OCI-LY3 (cell line): ENCODE measurements at regions not wholly inside any gene's neighbourhood (a gene's known extent, or its start where the extent isn't known, plus 50 kb on each side); places are given as distances from the start of the nearest gene placed in this dataset.

Experiments used
- CTCF ChIP-seq: fragments of 200-600, 300-600 bp; sonication (generic); IDR thresholded peaks from 2 replicates; pipeline ENCODE4 v1.5.1; 2014; ENCODE audit warnings: antibody characterized with exemption, low read length, low read depth
- EZH2phosphoT487 ChIP-seq: fragments of 200-600 bp; shearing (Covaris generic); IDR thresholded peaks from 2 replicates; pipeline ENCODE4 v1.6.1; 2018; ENCODE audit warnings: antibody characterized with exemption, mixed run types, low read depth

DNA sequence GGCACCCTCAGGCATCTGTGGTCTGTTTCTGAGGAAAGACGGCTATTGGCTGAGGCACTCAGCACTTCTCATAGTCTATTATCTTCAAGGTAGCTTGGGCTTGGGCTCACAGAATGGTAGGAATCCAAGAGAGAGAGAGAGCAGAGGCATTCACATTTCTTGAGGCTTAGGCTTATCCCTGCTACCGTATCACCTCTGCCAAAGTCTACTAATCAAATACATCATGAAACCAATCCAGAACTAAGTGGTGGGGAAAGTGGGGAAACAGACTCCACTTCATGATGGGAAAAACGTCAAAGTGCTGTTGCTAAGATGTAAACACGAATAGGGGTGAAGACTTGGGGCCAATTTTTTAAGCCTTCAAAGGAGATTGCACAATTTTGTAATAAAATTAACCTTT lies 271.1 kb upstream of the SEMA3D start:
- TF ChIP-seq CTCF (no peak), EZH2phosphoT487 (no peak)
